HEK293 (cell line): ENCODE measurements at regions not wholly inside any gene's neighbourhood (a gene's known extent, or its start where the extent isn't known, plus 50 kb on each side); places are given as distances from the start of the nearest gene placed in this dataset.

Experiments
- CTCF ChIA-PET: fragments of 350-600 bp; formaldehyde crosslinking; extraction: SDS; loops from one replicate; lab custom pipeline; 2021; ENCODE audit warnings: antibody characterized with exemption; lab: Yijun Ruan, JAX
- POLR2A ChIA-PET: fragments of 300-600 bp; formaldehyde crosslinking; extraction: SDS; loops from one replicate; lab custom pipeline; 2020; ENCODE audit warnings: antibody characterized with exemption, inconsistent platforms; lab: Yijun Ruan, JAX
- H3K27ac ChIP-seq: fragments of 200-500 bp; sonication (Bioruptor generic); 2 replicates; pipeline ENCODE4 v1.5.1; 2014; ENCODE audit warnings: low read depth, low read length, control low read depth, inconsistent platforms; ENCODE audit errors: extremely low read depth
- H3K36me3 ChIP-seq, 2 experiments: fragments of 200-500 bp in 1 of 2; sonication (Bioruptor generic) in 1 of 2; 1 replicate in 1 of 2; 2 replicates in 1 of 2; pipeline ENCODE4 v1.5.1; 2014 to 2017; ENCODE audit warnings: inconsistent platforms in 2 of 2, low read length in 2 of 2; ENCODE audit not compliant: control insufficient read depth in 2 of 2, insufficient read depth in 1 of 2
- H3K4me1 ChIP-seq: fragments of 200-500 bp; sonication (Bioruptor generic); 2 replicates; pipeline ENCODE4 v1.5.1; 2014; ENCODE audit warnings: mild to moderate bottlenecking, low read length, inconsistent platforms; ENCODE audit not compliant: control insufficient read depth, insufficient read depth
- H3K4me3 ChIP-seq: 2 replicates; pipeline ENCODE4 v1.5.1; 2011; ENCODE audit warnings: low read depth, mild to moderate bottlenecking, control low read depth, low read length, moderate library complexity
- H3K9me3 ChIP-seq: fragments of 200-500 bp; sonication (Bioruptor generic); 2 replicates; pipeline ENCODE4 v1.5.1; 2014; ENCODE audit warnings: low read depth, low read length, inconsistent platforms; ENCODE audit not compliant: control insufficient read depth, insufficient read depth
- ATF2 ChIP-seq: fragments of 450-650 bp; formaldehyde crosslinking; IDR thresholded peaks from 2 replicates; pipeline ENCODE4 v1.5.1; 2016; ENCODE audit warnings: missing biosample characterization, missing genetic modification characterization, low read depth
- CTCF ChIP-seq: fragments of 450-650 bp; formaldehyde crosslinking; IDR thresholded peaks from 2 replicates; pipeline ENCODE4 v1.5.1; 2016; ENCODE audit warnings: missing biosample characterization, missing genetic modification characterization
- EGR2 ChIP-seq: fragments of 450-650 bp; formaldehyde crosslinking; IDR thresholded peaks from 2 replicates; pipeline ENCODE4 v1.5.1; 2016; ENCODE audit warnings: low read depth, missing biosample characterization, missing genetic modification characterization
- ELK4 ChIP-seq: IDR thresholded peaks from 2 replicates; pipeline ENCODE4 v1.6.1; 2011; ENCODE audit warnings: mild to moderate bottlenecking, low read depth, low read length, borderline replicate concordance
- GLIS2 ChIP-seq: fragments of 450-650 bp; formaldehyde crosslinking; IDR thresholded peaks from 2 replicates; pipeline ENCODE4 v1.5.1; 2016; ENCODE audit warnings: missing biosample characterization, missing genetic modification characterization
- TRIM28 ChIP-seq: IDR thresholded peaks from 2 replicates; pipeline ENCODE4 v1.6.1; 2011; ENCODE audit warnings: low read length, control low read depth, borderline replicate concordance
- ZBTB10 ChIP-seq: fragments of 450-650 bp; formaldehyde crosslinking; IDR thresholded peaks from 2 replicates; pipeline ENCODE4 v1.5.1; 2016; ENCODE audit warnings: missing biosample characterization, missing genetic modification characterization
- ZBTB11 ChIP-seq: fragments of 450-650 bp; formaldehyde crosslinking; conservative IDR thresholded peaks from 2 replicates; pipeline ENCODE4 v1.5.1; 2016; ENCODE audit warnings: low read depth, missing biosample characterization, missing genetic modification characterization
- ZBTB21 ChIP-seq: fragments of 450-650 bp; formaldehyde crosslinking; IDR thresholded peaks from 2 replicates; pipeline ENCODE4 v1.5.1; 2017; ENCODE audit warnings: missing biosample characterization, missing genetic modification characterization
- ZFP41 ChIP-seq: fragments of 450-650 bp; formaldehyde crosslinking; IDR thresholded peaks from 2 replicates; pipeline ENCODE4 v1.5.1; 2016; ENCODE audit warnings: missing biosample characterization, missing genetic modification characterization, borderline replicate concordance
- ZIC2 ChIP-seq: fragments of 450-650 bp; formaldehyde crosslinking; IDR thresholded peaks from 2 replicates; pipeline ENCODE4 v1.5.1; 2016; ENCODE audit warnings: missing biosample characterization, missing genetic modification characterization
- ZNF184 ChIP-seq: fragments of 450-650 bp; IDR thresholded peaks from 2 replicates; pipeline ENCODE4 v1.5.1; 2018; ENCODE audit warnings: missing biosample characterization, mild to moderate bottlenecking, missing genetic modification characterization
- ZNF202 ChIP-seq: fragments of 450-650 bp; formaldehyde crosslinking; IDR thresholded peaks from 2 replicates; pipeline ENCODE4 v1.5.1; 2016; ENCODE audit warnings: missing biosample characterization, missing genetic modification characterization, borderline replicate concordance
- ZNF302 ChIP-seq: fragments of 450-650 bp; formaldehyde crosslinking; IDR thresholded peaks from 2 replicates; pipeline ENCODE4 v1.5.1; 2016; ENCODE audit warnings: missing biosample characterization, missing genetic modification characterization, low read depth
- ZNF335 ChIP-seq: fragments of 450-650 bp; formaldehyde crosslinking; conservative IDR thresholded peaks from 2 replicates; pipeline ENCODE4 v1.5.1; 2016; ENCODE audit warnings: missing biosample characterization, missing genetic modification characterization
- ZNF394 ChIP-seq: fragments of 450-650 bp; formaldehyde crosslinking; IDR thresholded peaks from 2 replicates; pipeline ENCODE4 v1.5.1; 2016; ENCODE audit warnings: missing biosample characterization, missing genetic modification characterization, mild to moderate bottlenecking, moderate library complexity, borderline replicate concordance
- ZNF473 ChIP-seq: fragments of 450-650 bp; formaldehyde crosslinking; IDR thresholded peaks from 2 replicates; pipeline ENCODE4 v1.5.1; 2017; ENCODE audit warnings: missing biosample characterization, missing genetic modification characterization
- ZNF521 ChIP-seq: fragments of 450-650 bp; formaldehyde crosslinking; IDR thresholded peaks from 2 replicates; pipeline ENCODE4 v1.5.1; 2017; ENCODE audit warnings: missing biosample characterization, mild to moderate bottlenecking, missing genetic modification characterization
- ZNF549 ChIP-seq: fragments of 450-650 bp; IDR thresholded peaks from 2 replicates; pipeline ENCODE4 v1.5.1; 2018; ENCODE audit warnings: missing biosample characterization, missing genetic modification characterization, mild to moderate bottlenecking, inconsistent platforms, moderate library complexity
- ZNF571 ChIP-seq: fragments of 450-650 bp; formaldehyde crosslinking; IDR thresholded peaks from 2 replicates; pipeline ENCODE4 v1.5.0; 2017; ENCODE audit warnings: missing biosample characterization, missing genetic modification characterization
- ZNF621 ChIP-seq: fragments of 450-650 bp; formaldehyde crosslinking; IDR thresholded peaks from 2 replicates; pipeline ENCODE4 v1.5.1; 2017; ENCODE audit warnings: missing biosample characterization, missing genetic modification characterization
- ZNF830 ChIP-seq: fragments of 450-650 bp; IDR thresholded peaks from 2 replicates; pipeline ENCODE4 v1.5.0; 2018; ENCODE audit warnings: missing biosample characterization, missing genetic modification characterization, low read depth, mild to moderate bottlenecking, moderate library complexity

- H3K4me1 ChIP-seq: no peaks in the 10 kb centered on the region
- ChIA-PET CTCF (no interaction called here), POLR2A (no interaction called here)
- H3K36me3 ChIP-seq: no peaks in the 10 kb centered on the region
- no peak overlapping the region for H3K4me3 ChIP-seq
- H3K9me3 ChIP-seq: no peaks in the 10 kb centered on the region
- TF ChIP-seq ZNF571 (no peak), ZNF830 (tag by site-specific recombination) (no peak), ZBTB10 (tag by site-specific recombination) (no peak), ATF2 (tag by site-specific recombination) (no peak), TRIM28 (no peak), CTCF (tag by site-specific recombination) (no peak), ZNF184 (tag by site-specific recombination) (no peak), EGR2 (tag by site-specific recombination) (no peak), ZFP41 (tag by site-specific recombination) (no peak), ZNF394 (tag by site-specific recombination) (no peak), ZNF521 (tag by site-specific recombination) (no peak), ZNF335 (tag by site-specific recombination) (no peak), ZIC2 (tag by site-specific recombination) (no peak), ZNF473 (tag by site-specific recombination) (no peak), ZNF302 (no peak)
- no peak overlapping the region for H3K27ac ChIP-seq
Observed at GRCh38 chr16:82358606-82359221, 188.7 kb upstream of the MPHOSPH6 start.

- ChIA-PET POLR2A (no interaction called here), CTCF (no interaction called here)
- H3K9me3 ChIP-seq: no peaks in the 10 kb centered on the region
- H3K4me1 ChIP-seq: no peaks in the 10 kb centered on the region
- H3K27ac ChIP-seq: no peak overlapping the region
- no peak for TF ChIP-seq ZNF202 (tag by site-specific recombination)
- no peaks in the 10 kb centered on the region for H3K36me3 ChIP-seq
- no peak overlapping the region for H3K4me3 ChIP-seq
Observed at GRCh38 chr16:82358161-82358560, 188.1 kb upstream of the MPHOSPH6 start.

- Histone ChIP-seq H3K4me3 (no peak overlapping the region), H3K36me3 (no peaks in the 10 kb centered on the region), H3K4me1 (no peaks in the 10 kb centered on the region), H3K27ac (no peak overlapping the region), H3K9me3 (no peaks in the 10 kb centered on the region)
- POLR2A ChIA-PET: no interaction called here
- CTCF ChIA-PET: interaction anchor here (0.6 kb wide), 1 partner anchor 387 kb away, joined by 5 read pairs; no protein-coding TSS in a partner anchor
- TF ChIP-seq ELK4 (no peak), ZNF621 (tag by site-specific recombination) (no peak), ZBTB21 (no peak), ZBTB11 (no peak), GLIS2 (tag by site-specific recombination) (no peak), ZNF549 (tag by site-specific recombination) (no peak)
Observed at GRCh38 chr16:82357237-82357636, 187.2 kb upstream of the MPHOSPH6 start.
